Hematopoietic multipotent progenitor cell treated with erythropoietin and hydrocortisone succinate and interleukin-3 and kit ligand, for 4 days (in vitro differentiated cells): ENCODE measurements at regions not wholly inside any gene's neighbourhood (a gene's known extent, or its start where the extent isn't known, plus 50 kb on each side); places are given as distances from the start of the nearest gene placed in this dataset.

ENCODE experiments used
- DNase-seq: peaks from one replicate; pipeline ENCODE4 v3.0.0-alpha.2; 2015

- no peak for DNase-seq
Measured at GRCh38 chr7:25906003-25906402, 246.0 kb upstream of the NFE2L3 start.

GRCh38 chr7:25906760-25907159 lies 245.2 kb upstream of the NFE2L3 start:
- DNase-seq: no peak

DNA sequence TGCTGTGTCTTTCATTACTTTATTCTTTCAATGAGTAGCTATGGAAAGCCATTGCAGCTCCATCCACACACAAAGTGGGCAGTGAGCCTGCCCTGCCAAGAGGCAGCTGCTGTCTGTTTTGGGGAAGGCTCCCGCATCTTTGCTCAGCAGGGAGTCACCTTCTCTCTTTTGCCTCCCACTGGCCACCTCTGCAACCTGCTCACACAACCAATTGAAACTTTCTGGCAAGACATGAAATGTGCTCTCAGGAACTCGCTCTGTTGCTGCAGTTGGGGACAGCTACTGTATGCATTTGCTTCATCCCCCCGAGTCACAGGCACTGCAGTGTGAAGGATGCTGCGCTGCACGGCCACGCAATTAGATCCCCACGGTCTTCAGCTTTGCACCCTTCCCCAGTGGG lies 244.8 kb upstream of the NFE2L3 start:
- no peak for DNase-seq

GRCh38 chr7:25907731-25908130 lies 244.3 kb upstream of the NFE2L3 start:
- DNase-seq: no peak

DNA sequence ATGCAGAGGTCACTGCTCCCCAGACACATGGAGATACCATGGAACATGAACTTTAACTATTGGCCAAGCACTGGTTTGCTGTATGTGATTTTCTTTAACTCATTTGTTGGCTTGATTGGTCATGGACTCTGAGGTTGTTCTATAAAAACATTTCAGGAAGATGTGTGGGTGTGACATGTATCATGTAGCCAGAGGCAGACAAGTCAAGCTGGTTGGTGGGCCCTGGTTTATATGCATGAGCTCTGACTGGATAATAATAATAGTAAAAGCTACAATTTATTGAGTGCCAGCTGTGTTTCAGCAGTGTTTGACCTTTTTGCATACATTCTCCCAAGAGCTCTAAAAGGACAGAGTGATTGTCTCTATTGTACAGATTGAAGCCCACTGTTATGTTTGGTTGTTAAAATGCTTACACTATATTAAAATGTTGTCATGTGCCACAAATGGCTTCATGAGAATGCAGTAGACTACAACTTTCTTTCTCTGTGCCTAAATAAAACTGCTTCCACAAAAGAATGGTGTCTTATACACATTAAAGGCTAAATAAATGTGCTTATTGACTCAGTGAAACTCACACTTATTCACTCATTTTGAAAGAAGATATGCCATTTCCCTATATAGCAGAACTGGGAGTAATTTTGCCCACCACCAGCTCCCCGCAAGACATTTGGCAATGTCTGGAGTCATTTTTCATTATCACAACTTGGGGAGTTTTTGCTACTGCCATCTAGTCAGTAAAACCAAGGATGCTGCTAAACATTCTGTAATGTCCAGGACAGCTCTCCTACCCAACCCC lies 243.6 kb upstream of the NFE2L3 start:
- no peak for DNase-seq

DNA sequence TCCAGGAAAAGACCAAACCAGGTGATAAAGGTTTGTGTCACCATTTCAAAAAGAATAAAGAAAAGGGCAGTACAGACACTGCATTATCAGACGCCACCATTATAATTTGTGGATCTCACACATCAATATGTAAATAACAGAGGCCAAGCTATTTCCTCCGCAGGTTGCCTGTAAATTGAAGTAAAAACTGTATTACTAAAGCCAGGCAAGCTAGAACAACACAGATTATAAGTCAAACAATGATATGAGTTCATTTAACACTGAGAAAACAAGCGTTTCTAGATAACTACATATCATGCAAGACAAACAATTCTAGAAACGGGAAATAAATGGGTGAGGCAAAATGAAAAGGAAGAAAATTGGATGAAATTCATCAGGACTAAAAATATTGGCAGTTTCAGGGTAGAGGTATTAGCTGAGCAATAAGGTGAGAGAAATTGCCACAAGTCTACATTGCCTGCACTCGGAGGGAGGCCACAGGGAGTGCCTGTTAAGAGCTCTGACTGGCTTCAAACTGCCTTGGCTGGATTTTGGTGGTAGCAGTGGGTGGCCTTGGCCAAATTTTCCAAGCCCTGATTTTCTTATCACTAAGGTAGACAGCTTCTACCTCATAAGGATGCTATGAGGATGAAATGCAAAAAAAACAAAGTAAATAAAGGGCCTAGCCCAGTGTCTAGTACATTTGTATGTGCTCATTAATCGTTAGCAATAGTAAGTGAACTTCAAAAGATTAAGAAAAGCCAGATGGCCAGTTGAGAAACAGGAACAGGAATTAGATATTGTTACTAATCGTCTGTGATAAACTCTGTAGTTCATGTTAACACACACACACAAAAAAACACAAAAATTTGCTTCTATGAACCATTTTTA lies 240.0 kb upstream of the NFE2L3 start:
- no peak for DNase-seq

GRCh38 chr7:25913598-25914224 lies 238.3 kb upstream of the NFE2L3 start:
- no peak for DNase-seq

GRCh38 chr7:25918731-25919130 lies 233.3 kb upstream of the NFE2L3 start:
- no peak for DNase-seq

GRCh38 chr7:25922296-25922695 lies 229.7 kb upstream of the NFE2L3 start:
- DNase-seq: no peak

GRCh38 chr7:25923741-25924460 lies 228.1 kb upstream of the NFE2L3 start:
- no peak for DNase-seq

DNA sequence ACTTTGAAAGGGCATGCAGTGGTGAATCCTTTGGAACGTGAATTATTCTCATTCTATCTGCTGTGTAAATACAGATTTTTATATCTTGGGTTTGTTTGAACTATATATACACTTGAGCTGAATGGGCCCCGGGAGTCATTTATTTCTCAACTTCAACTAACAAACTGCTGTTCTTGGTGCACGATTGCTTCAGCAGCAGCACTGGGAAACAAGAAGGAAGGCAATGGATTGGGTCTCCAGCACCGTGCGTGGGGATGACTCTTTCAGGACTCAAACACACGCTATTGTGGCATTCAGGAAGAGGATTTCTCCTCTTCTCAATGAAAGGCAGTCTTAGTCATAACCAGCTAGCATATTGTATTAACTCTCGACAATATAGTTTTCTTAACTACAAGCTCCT lies 226.0 kb upstream of the NFE2L3 start:
- peak; percentile 7 for DNase-seq

DNA sequence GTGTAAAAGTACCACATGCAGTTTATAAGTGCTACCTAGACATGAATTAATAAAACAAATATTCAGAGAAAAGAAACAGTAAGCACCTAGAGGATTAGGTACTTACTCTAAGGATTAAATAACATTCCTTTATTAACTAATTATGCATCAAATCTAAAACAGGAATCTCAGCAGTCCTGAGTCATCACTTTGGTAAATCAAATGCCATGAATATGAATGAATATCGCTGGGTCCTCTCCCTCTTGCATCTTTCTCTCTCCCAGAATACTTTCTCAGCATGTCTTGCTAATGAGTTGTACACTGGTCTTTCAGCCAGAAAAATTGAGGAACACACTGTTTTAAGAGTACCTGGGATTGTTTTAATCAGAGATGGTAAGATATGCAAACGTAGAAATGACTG lies 225.5 kb upstream of the NFE2L3 start:
- no peak for DNase-seq

- no peak for DNase-seq
Measured at GRCh38 chr7:25926891-25927625, 224.9 kb upstream of the NFE2L3 start.

DNA sequence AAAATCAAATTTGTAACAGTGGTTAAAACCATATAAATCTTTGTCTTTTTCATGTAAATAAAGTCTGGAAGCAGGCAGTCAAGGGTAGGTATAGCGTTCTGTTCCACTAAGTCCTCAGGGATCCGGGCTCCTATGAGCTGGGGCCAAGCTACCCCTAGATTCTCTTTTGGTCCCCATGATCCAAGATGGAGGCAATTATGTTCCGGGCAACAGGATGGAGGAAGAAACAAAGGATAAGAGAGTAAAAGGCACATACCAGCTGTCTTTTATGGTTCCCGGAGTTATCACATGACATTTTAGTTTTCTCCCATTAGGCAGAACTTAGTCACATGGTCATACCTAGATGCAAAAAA lies 224.4 kb upstream of the NFE2L3 start:
- no peak for DNase-seq

DNA sequence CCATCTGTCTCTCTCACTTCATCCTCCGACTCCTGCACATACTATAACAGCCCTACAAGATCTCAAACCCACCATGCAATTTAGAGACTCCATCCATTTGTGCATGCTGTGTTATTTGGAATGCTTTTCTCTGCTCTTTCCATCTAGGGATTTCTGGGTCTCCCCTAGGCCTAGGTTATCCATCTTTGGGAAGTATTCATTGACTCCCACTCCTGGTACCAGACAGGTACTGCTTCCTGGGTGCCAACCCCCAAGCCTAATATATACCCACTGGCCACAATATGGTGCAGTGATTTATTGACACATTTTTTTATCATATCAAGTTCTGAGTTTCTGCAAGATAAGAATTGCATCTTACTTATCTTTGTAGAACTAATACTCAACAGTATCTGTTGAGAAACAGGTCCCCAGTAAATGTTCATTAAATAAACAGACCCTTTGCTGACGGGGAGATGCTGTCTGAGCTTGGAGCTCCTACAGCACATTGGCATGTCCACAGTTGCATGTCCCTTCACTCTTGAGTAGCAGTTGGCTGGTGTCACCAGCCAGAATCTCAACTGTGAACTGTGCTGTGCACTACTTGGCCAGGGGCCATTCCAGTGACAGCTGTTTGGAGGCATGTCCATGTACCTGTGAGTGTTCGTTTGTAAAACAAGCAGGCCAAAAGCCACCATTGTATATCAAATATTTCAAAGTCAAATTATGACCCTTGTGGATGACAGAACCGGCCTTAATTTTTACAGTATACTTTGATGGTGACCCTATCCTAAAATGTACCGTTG lies 223.3 kb upstream of the NFE2L3 start:
- DNase-seq: no peak

- no peak for DNase-seq
Measured at GRCh38 chr7:25929448-25929847, 222.6 kb upstream of the NFE2L3 start.

- DNase-seq: no peak
Measured at GRCh38 chr7:25930492-25931048, 221.4 kb upstream of the NFE2L3 start.

GRCh38 chr7:25931156-25931555 lies 220.8 kb upstream of the NFE2L3 start:
- no peak for DNase-seq

- no peak for DNase-seq
Measured at GRCh38 chr7:25933921-25934320, 218.1 kb upstream of the NFE2L3 start.

DNA sequence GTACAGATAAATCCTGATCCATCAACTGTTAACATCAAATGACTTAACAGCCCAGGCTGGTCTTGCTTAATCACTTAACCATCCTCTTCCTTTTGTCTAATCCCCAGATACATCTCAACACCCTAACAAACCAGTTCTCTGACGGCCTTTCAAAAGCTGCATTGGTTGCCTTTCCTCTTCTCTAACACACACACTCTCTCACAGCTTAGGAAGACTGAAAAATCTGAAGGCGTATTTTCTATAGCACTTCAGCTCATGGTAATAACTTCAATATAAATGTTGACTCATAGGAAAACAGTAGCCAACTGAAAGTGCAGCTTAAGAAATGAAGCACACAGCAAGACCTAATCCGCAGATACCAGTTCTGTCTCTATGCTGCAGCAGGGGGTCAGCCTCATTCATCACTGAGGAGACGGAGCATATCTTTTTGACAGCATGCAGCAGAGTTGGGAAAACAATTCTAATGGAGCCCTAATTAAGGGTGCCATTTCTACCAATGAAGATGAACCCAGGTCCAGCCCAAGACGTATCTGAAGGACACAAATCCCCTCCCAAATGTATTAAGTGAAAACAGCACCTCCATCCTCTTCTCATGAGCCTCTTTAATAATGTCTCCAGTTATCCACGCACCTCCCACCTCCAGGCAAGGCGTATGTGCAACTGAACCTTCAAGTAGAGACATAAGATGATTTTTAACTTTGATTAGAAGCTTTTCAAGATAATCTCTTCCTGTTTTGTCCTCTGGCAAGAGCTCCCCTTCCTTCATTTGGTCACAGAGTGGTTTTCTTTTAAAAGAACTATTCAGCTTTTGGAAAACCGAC lies 211.7 kb upstream of the NFE2L3 start:
- peak; percentile 45 for DNase-seq
